ENCODE measurements at regions not wholly inside any gene's neighbourhood (a gene's known extent, or its start where the extent isn't known, plus 50 kb on each side); places are given as distances from the start of the nearest gene placed in this dataset.

DNA sequence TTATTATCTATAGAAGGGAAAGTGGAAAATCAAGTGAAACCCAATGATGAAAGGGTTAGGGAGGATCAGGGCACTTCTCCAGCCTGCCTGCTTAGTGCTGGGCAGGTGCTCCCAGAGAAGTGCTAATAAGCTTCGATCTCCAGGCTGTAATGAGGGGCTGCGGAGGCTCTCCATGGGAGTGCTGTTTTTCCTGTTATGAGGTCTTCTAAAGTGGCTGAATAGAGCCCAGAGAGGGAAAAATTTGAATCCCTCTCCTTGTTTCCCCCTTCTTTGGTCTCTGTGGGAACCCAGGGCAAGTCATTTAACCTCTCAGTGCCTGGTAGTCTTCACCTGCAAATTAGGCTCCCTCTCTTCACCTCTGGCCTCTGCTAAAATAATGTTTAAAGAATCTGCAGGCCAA, 351.7 kb upstream of the DCC start:
- TF ChIP-seq, protein P1, sequence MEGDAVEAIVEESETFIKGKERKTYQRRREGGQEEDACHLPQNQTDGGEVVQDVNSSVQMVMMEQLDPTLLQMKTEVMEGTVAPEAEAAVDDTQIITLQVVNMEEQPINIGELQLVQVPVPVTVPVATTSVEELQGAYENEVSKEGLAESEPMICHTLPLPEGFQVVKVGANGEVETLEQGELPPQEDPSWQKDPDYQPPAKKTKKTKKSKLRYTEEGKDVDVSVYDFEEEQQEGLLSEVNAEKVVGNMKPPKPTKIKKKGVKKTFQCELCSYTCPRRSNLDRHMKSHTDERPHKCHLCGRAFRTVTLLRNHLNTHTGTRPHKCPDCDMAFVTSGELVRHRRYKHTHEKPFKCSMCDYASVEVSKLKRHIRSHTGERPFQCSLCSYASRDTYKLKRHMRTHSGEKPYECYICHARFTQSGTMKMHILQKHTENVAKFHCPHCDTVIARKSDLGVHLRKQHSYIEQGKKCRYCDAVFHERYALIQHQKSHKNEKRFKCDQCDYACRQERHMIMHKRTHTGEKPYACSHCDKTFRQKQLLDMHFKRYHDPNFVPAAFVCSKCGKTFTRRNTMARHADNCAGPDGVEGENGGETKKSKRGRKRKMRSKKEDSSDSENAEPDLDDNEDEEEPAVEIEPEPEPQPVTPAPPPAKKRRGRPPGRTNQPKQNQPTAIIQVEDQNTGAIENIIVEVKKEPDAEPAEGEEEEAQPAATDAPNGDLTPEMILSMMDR (CRISPR knock-in tag; IDR thresholded peaks at IDR 0.05): no peak
- TF ChIP-seq POLR2AphosphoS2 (IDR thresholded peaks at IDR 0.05; ENCODE audit: low read depth, low read length): no peak
- TF ChIP-seq ZFX (CRISPR knock-in tag; IDR thresholded peaks at IDR 0.05; ENCODE audit: low read depth): no peak
- TF ChIP-seq ASH2L (IDR thresholded peaks at IDR 0.05; ENCODE audit: insufficient read length, low read depth, low read length): no peak
- no peak for TF ChIP-seq YY1 (IDR thresholded peaks at IDR 0.05; ENCODE audit: insufficient read depth, insufficient replicate concordance, low read depth, low read length)

All from HepG2 (cell line).